ENCODE measurements at regions not wholly inside any gene's neighbourhood (a gene's known extent, or its start where the extent isn't known, plus 50 kb on each side); places are given as distances from the start of the nearest gene placed in this dataset.

- Histone ChIP-seq H3K36me3 (peaks cover 0 to 9% (median 0%) of the 10 kb centered on the region in 9 donors), H3K27me3 (no peaks in the 10 kb centered on the region), H3K27ac (no peak overlapping the region), H3K9me3 (no peaks in the 10 kb centered on the region), H3K4me1 (peaks cover 0 to 46% (median 18%) of the 10 kb centered on the region in 12 donors), H3K4me3 (no peak overlapping the region)
- DNase-seq, result peak in 1 of 5 donors; percentile 31
- intact Hi-C loops (cut with DNase I), result loop anchor here in 6 of 10 donors (5.0 to 10.0 kb wide), 3 partner anchors 158 to 668 kb away; no protein-coding TSS in a partner anchor
- TF ChIP-seq POLR2A (IDR thresholded peaks at IDR 0.05) (no peak), CTCF (IDR thresholded peaks at IDR 0.05) (no peak)
- WGBS, 4 donors, result 3 to 53% (median 51%) methylated on average over 4 to 7 of the region's 7 CpGs
- ATAC-seq, result peak in 3 of 4 donors; percentile 49 to 68 (median 56)
Measured at GRCh38 chr1:173413271-173413707, 63.8 kb upstream of the PRDX6 start.

- TF ChIP-seq POLR2A (IDR thresholded peaks at IDR 0.05) (no peak), CTCF (IDR thresholded peaks at IDR 0.05) (no peak)
- H3K4me1 ChIP-seq, result peaks cover 0 to 41% (median 17%) of the 10 kb centered on the region in 12 donors
- intact Hi-C loops (cut with DNase I), result loop anchor here in 6 of 10 donors (5.0 to 10.0 kb wide), 3 partner anchors 159 to 669 kb away; no protein-coding TSS in a partner anchor
- H3K27ac ChIP-seq, result no peak overlapping the region
- no peaks in the 10 kb centered on the region for H3K27me3 ChIP-seq
- no peak for ATAC-seq
- peaks cover 0 to 9% (median 0%) of the 10 kb centered on the region in 9 donors for H3K36me3 ChIP-seq
- WGBS, 4 donors, result 63 to 67% (median 66%) methylated on average over 3 of the region's 3 CpGs
- H3K4me3 ChIP-seq, result no peak overlapping the region
- DNase-seq, result no peak
- no peaks in the 10 kb centered on the region for H3K9me3 ChIP-seq
Measured at GRCh38 chr1:173414136-173414535, 63.0 kb upstream of the PRDX6 start.

GRCh38 chr1:173414539-173415226 is 62.5 kb upstream of the PRDX6 start:
- 63 to 80% (median 73%) methylated on average over 5 of the region's 5 CpGs for WGBS, 4 donors
- Histone ChIP-seq H3K4me1 (peaks cover 0 to 36% (median 14%) of the 10 kb centered on the region in 12 donors), H3K36me3 (peaks cover 0 to 9% (median 0%) of the 10 kb centered on the region in 9 donors), H3K27ac (no peak overlapping the region), H3K9me3 (no peaks in the 10 kb centered on the region), H3K4me3 (no peak overlapping the region), H3K27me3 (no peaks in the 10 kb centered on the region)
- intact Hi-C loops (cut with DNase I), result loop anchor here in 7 of 10 donors (5.0 to 10.0 kb wide), 4 partner anchors 160 to 672 kb away; no protein-coding TSS in a partner anchor
- no peak for TF ChIP-seq POLR2A (IDR thresholded peaks at IDR 0.05)
- no peak for TF ChIP-seq CTCF (IDR thresholded peaks at IDR 0.05)
- ATAC-seq (peak; percentile 43 to 68 (median 64)), DNase-seq (peak in 2 of 5 donors; percentile 40 to 54)

- Histone ChIP-seq H3K9me3 (no peaks in the 10 kb centered on the region), H3K4me3 (no peak overlapping the region), H3K27ac (no peak overlapping the region), H3K27me3 (no peaks in the 10 kb centered on the region), H3K4me1 (peaks cover 0 to 34% (median 14%) of the 10 kb centered on the region in 12 donors), H3K36me3 (peaks cover 0 to 9% (median 0%) of the 10 kb centered on the region in 9 donors)
- DNase-seq (no peak), ATAC-seq (no peak)
- intact Hi-C loops (cut with DNase I), result loop anchor here in 7 of 10 donors (5.0 to 10.0 kb wide), 3 partner anchors 161 to 673 kb away; no protein-coding TSS in a partner anchor
- no peak for TF ChIP-seq CTCF (IDR thresholded peaks at IDR 0.05)
- TF ChIP-seq POLR2A (IDR thresholded peaks at IDR 0.05), result no peak
- WGBS, 4 donors, result 88 to 93% (median 89%) methylated on average over 3 of the region's 3 CpGs
Measured at GRCh38 chr1:173415490-173415889, 61.6 kb upstream of the PRDX6 start.

All from heart left ventricle (tissue), 16 donors.